NOMO-1 (cell line): ENCODE measurements at regions not wholly inside any gene's neighbourhood (a gene's known extent, or its start where the extent isn't known, plus 50 kb on each side); places are given as distances from the start of the nearest gene placed in this dataset.

ENCODE experiments used
- DNase-seq, 2 experiments: peaks; one replicate each; lab custom pipeline; 2025; ENCODE audit not compliant: unreplicated experiment in 2 of 2; lab: John Stamatoyannopoulos, UW

GRCh38 chr1:201589186-201589585 lies 50.3 kb downstream of the NAV1 start:
- DNase-seq, result no peak

GRCh38 chr1:201590474-201590873 lies 51.5 kb downstream of the NAV1 start:
- no peak for DNase-seq

GRCh38 chr1:201591348-201591747 lies 52.4 kb downstream of the NAV1 start:
- no peak for DNase-seq

- DNase-seq, result no peak
These were observed 53.1 kb downstream of the NAV1 start for GRCh38 chr1:201591981-201592380.

- peak; percentile 74 to 79 for DNase-seq
These were observed 54.4 kb downstream of the NAV1 start for GRCh38 chr1:201593200-201593921.

- DNase-seq, result peak; percentile 47 to 72
These were observed 55.8 kb downstream of the NAV1 start for GRCh38 chr1:201594575-201595245.

GRCh38 chr1:201595381-201595780 lies 56.5 kb downstream of the NAV1 start:
- DNase-seq, result no peak

- DNase-seq, result no peak
These were observed 57.4 kb downstream of the NAV1 start for GRCh38 chr1:201596101-201596868.

GRCh38 chr1:201597551-201598230 lies 58.8 kb downstream of the NAV1 start:
- DNase-seq, result no peak

GRCh38 chr1:201598396-201598795 lies 59.5 kb downstream of the NAV1 start:
- no peak for DNase-seq

- DNase-seq, result no peak
These were observed 60.0 kb downstream of the NAV1 start for GRCh38 chr1:201598973-201599372.

- DNase-seq, result no peak
These were observed 60.6 kb downstream of the NAV1 start for GRCh38 chr1:201599548-201599947.

- DNase-seq, result no peak
These were observed 63.7 kb downstream of the NAV1 start for GRCh38 chr1:201602413-201603265.

- DNase-seq, result no peak
These were observed 64.8 kb downstream of the NAV1 start for GRCh38 chr1:201603613-201604232.

- DNase-seq, result no peak
These were observed 66.6 kb downstream of the NAV1 start for GRCh38 chr1:201605385-201606010.

- no peak for DNase-seq
These were observed 67.2 kb downstream of the NAV1 start for GRCh38 chr1:201606096-201606495.

GRCh38 chr1:201606623-201607022 lies 67.7 kb downstream of the NAV1 start:
- no peak for DNase-seq

GRCh38 chr1:201608635-201609395 lies 69.9 kb downstream of the NAV1 start:
- DNase-seq, result no peak
